Fibroblast of lung (primary cell): ENCODE measurements at regions not wholly inside any gene's neighbourhood (a gene's known extent, or its start where the extent isn't known, plus 50 kb on each side); places are given as distances from the start of the nearest gene placed in this dataset.
"Not testable (repeated sequence)": the region's sequence is repeated elsewhere in the genome, so short reads cannot be mapped to it uniquely, and the experiment has no call there.

Experiments used
- EZH2 ChIP-seq: IDR thresholded peaks from 2 replicates; pipeline ENCODE4 v1.5.1; 2012; ENCODE audit warnings: low read length, control low read depth, mild to moderate bottlenecking; ENCODE audit errors: missing control alignments
- TF ChIP-seq, protein P1 (sequence below), 2 donors: IDR thresholded peaks in 1 of 2; conservative IDR thresholded peaks in 1 of 2; 1 replicate in 1 of 2; 2 replicates in 1 of 2; pipeline ENCODE4 v1.5.1; 2011 to 2012; ENCODE audit warnings: low read length in 2 of 2, control low read depth in 1 of 2, inconsistent platforms in 1 of 2, low read depth in 1 of 2, mild to moderate bottlenecking in 1 of 2

DNA sequence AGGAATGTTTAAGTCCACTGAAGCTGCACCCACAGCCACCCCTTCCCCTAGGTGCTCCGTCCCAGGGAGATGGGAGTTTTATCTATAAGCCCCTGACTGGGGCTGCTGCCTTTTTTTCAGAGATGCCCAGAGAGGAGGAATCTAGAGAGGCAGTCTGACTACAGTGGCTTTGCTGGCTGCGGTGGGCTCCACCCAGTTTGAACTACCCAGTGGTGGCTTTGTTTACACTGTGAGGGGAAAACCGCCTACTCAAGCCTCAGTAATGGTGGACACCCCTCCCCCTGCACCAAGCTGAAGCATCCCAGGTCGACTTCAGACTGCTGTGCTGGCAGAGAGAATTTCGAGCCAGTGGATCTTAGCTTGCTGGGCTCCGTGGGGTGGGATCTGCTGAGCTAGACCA is 298.0 kb downstream of the PLK2 start:
- TF ChIP-seq, protein P1, sequence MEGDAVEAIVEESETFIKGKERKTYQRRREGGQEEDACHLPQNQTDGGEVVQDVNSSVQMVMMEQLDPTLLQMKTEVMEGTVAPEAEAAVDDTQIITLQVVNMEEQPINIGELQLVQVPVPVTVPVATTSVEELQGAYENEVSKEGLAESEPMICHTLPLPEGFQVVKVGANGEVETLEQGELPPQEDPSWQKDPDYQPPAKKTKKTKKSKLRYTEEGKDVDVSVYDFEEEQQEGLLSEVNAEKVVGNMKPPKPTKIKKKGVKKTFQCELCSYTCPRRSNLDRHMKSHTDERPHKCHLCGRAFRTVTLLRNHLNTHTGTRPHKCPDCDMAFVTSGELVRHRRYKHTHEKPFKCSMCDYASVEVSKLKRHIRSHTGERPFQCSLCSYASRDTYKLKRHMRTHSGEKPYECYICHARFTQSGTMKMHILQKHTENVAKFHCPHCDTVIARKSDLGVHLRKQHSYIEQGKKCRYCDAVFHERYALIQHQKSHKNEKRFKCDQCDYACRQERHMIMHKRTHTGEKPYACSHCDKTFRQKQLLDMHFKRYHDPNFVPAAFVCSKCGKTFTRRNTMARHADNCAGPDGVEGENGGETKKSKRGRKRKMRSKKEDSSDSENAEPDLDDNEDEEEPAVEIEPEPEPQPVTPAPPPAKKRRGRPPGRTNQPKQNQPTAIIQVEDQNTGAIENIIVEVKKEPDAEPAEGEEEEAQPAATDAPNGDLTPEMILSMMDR (conservative IDR thresholded peaks at IDR 0.05 in 1 of 2, IDR thresholded peaks at IDR 0.05 in 1 of 2; ENCODE audit: low read depth in 1 of 2, low read length in 2 of 2), result not testable (repeated sequence)
- not testable (repeated sequence) for TF ChIP-seq EZH2
